Endothelial cell of umbilical vein (primary cell): ENCODE measurements at regions not wholly inside any gene's neighbourhood (a gene's known extent, or its start where the extent isn't known, plus 50 kb on each side); places are given as distances from the start of the nearest gene placed in this dataset.

Source experiments
- BruUV-seq: library from RNA; stranded (reverse); fragments of 400-500 nt; replicated peaks from 2 replicates; lab custom pipeline; 2021; lab: Mats Ljungman, UMichigan
- CTCF ChIA-PET: fragments of 300-600, 350-600 bp; sonication (Branson Sonifier 250); formaldehyde crosslinking; loops from one replicate; lab custom pipeline; 2021; ENCODE audit warnings: antibody characterized with exemption, inconsistent platforms; lab: Charles Lee
- POLR2A ChIA-PET: fragments of 300-600, 350-600 bp; sonication (Branson Sonifier 250); formaldehyde crosslinking; loops from one replicate; lab custom pipeline; 2021; ENCODE audit warnings: antibody characterized with exemption, inconsistent platforms; lab: Charles Lee
- DNase-seq: peaks from one replicate; pipeline ENCODE4 v3.0.0-alpha.2; 2011; ENCODE audit warnings: low read depth, low spot score
- FAIRE-seq: peaks from 2 replicates; lab custom pipeline; 2011; peaks lifted over from hg19 to GRCh38; lab: Jason Lieb, UNC
- H2AFZ ChIP-seq: 2 replicates; pipeline ENCODE4 v1.6.0; 2012; ENCODE audit warnings: low read depth, low read length, control low read depth, inconsistent platforms
- H3K27ac ChIP-seq: 2 replicates; pipeline ENCODE4 v1.5.1; 2011; ENCODE audit warnings: low read depth, mild to moderate bottlenecking, control low read depth, low read length, moderate library complexity; ENCODE audit not compliant: insufficient read depth
- H3K27me3 ChIP-seq, 2 experiments: 2 replicates each; pipeline versions ENCODE4 v1.6.0 to v1.6.1; 2011; ENCODE audit warnings: low read length in 2 of 2, mixed read lengths in 1 of 2; ENCODE audit not compliant: control insufficient read depth in 2 of 2, insufficient read depth in 2 of 2
- H3K36me3 ChIP-seq, 2 experiments: 2 replicates in 1 of 2; 3 replicates in 1 of 2; pipeline ENCODE4 v1.5.1; 2011; ENCODE audit warnings: low read length in 2 of 2, mild to moderate bottlenecking in 1 of 2, moderate library complexity in 1 of 2; ENCODE audit not compliant: control insufficient read depth in 2 of 2, insufficient read depth in 2 of 2; ENCODE audit errors: extremely low read depth in 1 of 2
- H3K4me1 ChIP-seq: 3 replicates; pipeline ENCODE4 v1.5.1; 2011; ENCODE audit warnings: mild to moderate bottlenecking, low read length; ENCODE audit not compliant: control insufficient read depth, insufficient read depth; ENCODE audit errors: extremely low read depth
- H3K4me2 ChIP-seq: 2 replicates; pipeline ENCODE4 v1.6.1; 2011; ENCODE audit warnings: low read length, control low read depth, mixed read lengths; ENCODE audit not compliant: insufficient read depth
- H3K4me3 ChIP-seq, 3 experiments: fragments of 200-600 bp in 1 of 3; sonication (generic), shearing (Covaris generic) in 1 of 3; replicated peaks in 1 of 3; 2 replicates each; pipeline ENCODE4 v1.5.1; 2011 to 2016; ENCODE audit warnings: control low read depth in 3 of 3, low read length in 3 of 3, mild to moderate bottlenecking in 2 of 3, inconsistent platforms in 1 of 3, low read depth in 1 of 3, moderate library complexity in 1 of 3; ENCODE audit not compliant: insufficient read depth in 1 of 3
- H3K79me2 ChIP-seq: 2 replicates; pipeline ENCODE4 v1.6.0; 2012; ENCODE audit warnings: low read length, inconsistent platforms; ENCODE audit not compliant: control insufficient read depth, insufficient read depth
- H3K9ac ChIP-seq: replicated peaks from 2 replicates; pipeline ENCODE3; 2011; ENCODE audit warnings: low read length, control low read depth; ENCODE audit not compliant: insufficient read depth; ENCODE audit errors: extremely low read depth
- H3K9me1 ChIP-seq: replicated peaks from 3 replicates; pipeline ENCODE4 v1.6.0; 2011; ENCODE audit warnings: mild to moderate bottlenecking, low read length; ENCODE audit not compliant: control insufficient read depth, insufficient read depth; ENCODE audit errors: extremely low read depth
- H3K9me3 ChIP-seq: replicated peaks from 2 replicates; pipeline ENCODE4 v1.5.1; 2012; ENCODE audit warnings: low read length, inconsistent platforms; ENCODE audit not compliant: control insufficient read depth, insufficient read depth
- H4K20me1 ChIP-seq: replicated peaks from 2 replicates; pipeline ENCODE3; 2011; ENCODE audit warnings: mild to moderate bottlenecking, low read length; ENCODE audit not compliant: control insufficient read depth, insufficient read depth; ENCODE audit errors: extremely low read depth
- EZH2 ChIP-seq: IDR thresholded peaks from 2 replicates; pipeline ENCODE4 v1.6.1; 2012; ENCODE audit warnings: borderline replicate concordance, low read depth, mild to moderate bottlenecking, moderate library complexity, low read length, inconsistent platforms; ENCODE audit not compliant: severe bottlenecking
- FOS ChIP-seq: IDR thresholded peaks from 2 replicates; pipeline ENCODE4 v1.6.1; 2011; ENCODE audit warnings: mild to moderate bottlenecking, low read length, moderate library complexity, borderline replicate concordance; ENCODE audit not compliant: insufficient read depth
- GATA2 ChIP-seq: IDR thresholded peaks from 2 replicates; pipeline ENCODE4 v1.7.0; 2011; ENCODE audit warnings: low read depth, mild to moderate bottlenecking, moderate library complexity, mixed read lengths, low read length; ENCODE audit not compliant: insufficient read length, insufficient read depth
- JUN ChIP-seq: IDR thresholded peaks from 2 replicates; pipeline ENCODE4 v1.6.1; 2011; ENCODE audit warnings: borderline replicate concordance, low read depth; ENCODE audit not compliant: insufficient read length, insufficient read depth
- MAX ChIP-seq: IDR thresholded peaks from 2 replicates; pipeline ENCODE4 v1.6.1; 2011; ENCODE audit not compliant: insufficient read depth, insufficient read length
- MYC ChIP-seq: IDR thresholded peaks from one replicate; pipeline ENCODE4 v1.6.1; 2011; ENCODE audit warnings: mild to moderate bottlenecking, low read depth, low read length
- POLR2A ChIP-seq: IDR thresholded peaks from 2 replicates; pipeline ENCODE4 v1.6.1; 2012; ENCODE audit warnings: low read depth, mild to moderate bottlenecking, control low read depth, low read length
- POLR2AphosphoS5 ChIP-seq: IDR thresholded peaks from 2 replicates; pipeline ENCODE4 v1.6.1; 2012; ENCODE audit warnings: low read depth, mild to moderate bottlenecking, control low read depth, low read length, moderate library complexity; ENCODE audit not compliant: insufficient read depth
- dilution Hi-C: fragments of 300-500 bp; cut with MboI; formaldehyde crosslinking; loops from one replicate; pipeline ENCODE4 v1.15.0; 2019; ENCODE audit warnings: low sequenced_read_pairs; ENCODE audit not compliant: extremely low pct_ligation_motif_present
- intact Hi-C: fragments of 100-400 bp; cut with micrococcal nuclease; formaldehyde crosslinking; loops from one replicate; pipeline ENCODE4 v1.10.0; 2022
- TF ChIP-seq, protein P1 (sequence below), 2 donors: IDR thresholded peaks; 1 replicate in 1 of 2; 2 replicates in 1 of 2; pipeline ENCODE4 v1.5.1; 2011; ENCODE audit warnings: low read length in 2 of 2, mild to moderate bottlenecking in 2 of 2, moderate library complexity in 2 of 2, control low read depth in 1 of 2, inconsistent platforms in 1 of 2, low read depth in 1 of 2; ENCODE audit not compliant: insufficient read depth in 1 of 2; ENCODE audit errors: extremely low read depth in 1 of 2

DNA sequence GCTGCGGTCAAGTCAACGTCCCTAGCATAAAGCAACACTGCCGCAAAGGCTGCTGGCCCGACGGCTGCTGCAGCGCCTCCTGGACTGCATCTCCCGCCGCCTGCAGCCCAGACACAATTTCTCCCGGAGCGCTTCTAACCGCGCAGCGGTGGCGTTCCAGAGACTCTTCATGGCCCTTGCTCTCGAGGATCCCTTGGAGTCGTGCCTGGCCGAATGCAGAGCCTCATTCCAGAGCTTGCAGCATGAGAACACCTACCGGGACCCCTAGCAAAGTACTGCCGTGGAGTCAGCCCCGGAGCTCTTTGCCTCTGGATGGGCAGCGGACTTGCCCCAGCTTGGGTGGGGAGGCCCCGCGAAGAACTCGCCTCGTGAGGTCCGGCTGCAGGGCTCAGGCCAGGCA, 79.7 kb upstream of the ZNF32 start:
- no peaks in the 10 kb centered on the region for H3K27me3 ChIP-seq
- intact Hi-C loops = no loop called here
- no peak overlapping the region for H3K27ac ChIP-seq
- FAIRE-seq = no peak
- H3K4me1 ChIP-seq = no peaks in the 10 kb centered on the region
- H3K4me3 ChIP-seq = no peak overlapping the region
- dilution Hi-C loops = no loop called here
- no peak overlapping the region for H3K4me2 ChIP-seq
- no peak for DNase-seq
- ChIA-PET POLR2A (no interaction called here), CTCF (no interaction called here)
- TF ChIP-seq JUN = no peak
- no peak for TF ChIP-seq POLR2A
- TF ChIP-seq MYC = no peak
- TF ChIP-seq GATA2 = no peak
- TF ChIP-seq EZH2 = no peak
- no peak for TF ChIP-seq POLR2AphosphoS5
- TF ChIP-seq, protein P1, sequence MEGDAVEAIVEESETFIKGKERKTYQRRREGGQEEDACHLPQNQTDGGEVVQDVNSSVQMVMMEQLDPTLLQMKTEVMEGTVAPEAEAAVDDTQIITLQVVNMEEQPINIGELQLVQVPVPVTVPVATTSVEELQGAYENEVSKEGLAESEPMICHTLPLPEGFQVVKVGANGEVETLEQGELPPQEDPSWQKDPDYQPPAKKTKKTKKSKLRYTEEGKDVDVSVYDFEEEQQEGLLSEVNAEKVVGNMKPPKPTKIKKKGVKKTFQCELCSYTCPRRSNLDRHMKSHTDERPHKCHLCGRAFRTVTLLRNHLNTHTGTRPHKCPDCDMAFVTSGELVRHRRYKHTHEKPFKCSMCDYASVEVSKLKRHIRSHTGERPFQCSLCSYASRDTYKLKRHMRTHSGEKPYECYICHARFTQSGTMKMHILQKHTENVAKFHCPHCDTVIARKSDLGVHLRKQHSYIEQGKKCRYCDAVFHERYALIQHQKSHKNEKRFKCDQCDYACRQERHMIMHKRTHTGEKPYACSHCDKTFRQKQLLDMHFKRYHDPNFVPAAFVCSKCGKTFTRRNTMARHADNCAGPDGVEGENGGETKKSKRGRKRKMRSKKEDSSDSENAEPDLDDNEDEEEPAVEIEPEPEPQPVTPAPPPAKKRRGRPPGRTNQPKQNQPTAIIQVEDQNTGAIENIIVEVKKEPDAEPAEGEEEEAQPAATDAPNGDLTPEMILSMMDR (IDR thresholded peaks at IDR 0.05; ENCODE audit: extremely low read depth in 1 of 2, insufficient read depth in 1 of 2, low read depth in 1 of 2, low read length in 2 of 2) = no peak
- TF ChIP-seq FOS = no peak
- TF ChIP-seq MAX = no peak
- H3K79me2 ChIP-seq = no peaks in the 10 kb centered on the region
- BruUV-seq = no TSS peak
- no peaks in the 10 kb centered on the region for H3K36me3 ChIP-seq
- no peaks in the 10 kb centered on the region for H4K20me1 ChIP-seq
- no peaks in the 10 kb centered on the region for H3K9me1 ChIP-seq
- no peak overlapping the region for H3K9ac ChIP-seq
- H2AFZ ChIP-seq = no peak overlapping the region
- no peaks in the 10 kb centered on the region for H3K9me3 ChIP-seq
